ENCODE measurements at regions not wholly inside any gene's neighbourhood (a gene's known extent, or its start where the extent isn't known, plus 50 kb on each side); places are given as distances from the start of the nearest gene placed in this dataset.
"Not testable (repeated sequence)": the region's sequence is repeated elsewhere in the genome, so short reads cannot be mapped to it uniquely, and the experiment has no call there.

- no peaks in the 10 kb centered on the region for H3K27me3 ChIP-seq (ENCODE audit: control insufficient read depth, insufficient read depth, low read length)
- no peak overlapping the region for H3K9ac ChIP-seq (ENCODE audit: low read depth, low read length)
- H3K36me3 ChIP-seq (ENCODE audit: insufficient read depth, low read length) = no peaks in the 10 kb centered on the region
- H3K4me3 ChIP-seq (ENCODE audit: low read length) = no peak overlapping the region
- no peaks in the 10 kb centered on the region for H3K4me1 ChIP-seq (ENCODE audit: control insufficient read depth, insufficient read depth, low read length)
- H3K9me3 ChIP-seq (replicated peaks; ENCODE audit: low read length) = no peaks in the 10 kb centered on the region
- H3K4me2 ChIP-seq (ENCODE audit: low read length) = no peak overlapping the region
These were observed 318.5 kb downstream of the JRKL start for GRCh38 chr11:96708219-96708878.

- Histone ChIP-seq H3K4me2 (ENCODE audit: low read length) (no peak overlapping the region), H3K9me3 (replicated peaks; ENCODE audit: low read length) (no peaks in the 10 kb centered on the region), H3K9ac (ENCODE audit: low read depth, low read length) (no peak overlapping the region), H3K27me3 (ENCODE audit: control insufficient read depth, insufficient read depth, low read length) (no peaks in the 10 kb centered on the region), H3K4me1 (ENCODE audit: control insufficient read depth, insufficient read depth, low read length) (no peaks in the 10 kb centered on the region), H3K4me3 (ENCODE audit: low read length) (no peak overlapping the region), H3K36me3 (ENCODE audit: insufficient read depth, low read length) (no peaks in the 10 kb centered on the region)
These were observed 323.5 kb downstream of the JRKL start for GRCh38 chr11:96713301-96713700.

GRCh38 chr11:96714689-96715088, 324.9 kb downstream of the JRKL start:
- no peaks in the 10 kb centered on the region for H3K36me3 ChIP-seq (ENCODE audit: insufficient read depth, low read length)
- no peaks in the 10 kb centered on the region for H3K27me3 ChIP-seq (ENCODE audit: control insufficient read depth, insufficient read depth, low read length)
- H3K9me3 ChIP-seq (replicated peaks; ENCODE audit: low read length) = no peaks in the 10 kb centered on the region
- H3K4me3 ChIP-seq (ENCODE audit: low read length) = no peak overlapping the region
- H3K9ac ChIP-seq (ENCODE audit: low read depth, low read length) = no peak overlapping the region
- no peaks in the 10 kb centered on the region for H3K4me1 ChIP-seq (ENCODE audit: control insufficient read depth, insufficient read depth, low read length)
- no peak overlapping the region for H3K4me2 ChIP-seq (ENCODE audit: low read length)

- Histone ChIP-seq H3K4me3 (ENCODE audit: low read length) (no peak overlapping the region), H3K9ac (ENCODE audit: low read depth, low read length) (no peak overlapping the region), H3K4me2 (ENCODE audit: low read length) (no peak overlapping the region), H3K9me3 (replicated peaks; ENCODE audit: low read length) (no peaks in the 10 kb centered on the region), H3K36me3 (ENCODE audit: insufficient read depth, low read length) (no peaks in the 10 kb centered on the region), H3K4me1 (ENCODE audit: control insufficient read depth, insufficient read depth, low read length) (no peaks in the 10 kb centered on the region), H3K27me3 (ENCODE audit: control insufficient read depth, insufficient read depth, low read length) (no peaks in the 10 kb centered on the region)
These were observed 325.4 kb downstream of the JRKL start for GRCh38 chr11:96715208-96715607.

GRCh38 chr11:96736601-96737000, 346.8 kb downstream of the JRKL start:
- no peaks in the 10 kb centered on the region for H3K36me3 ChIP-seq (ENCODE audit: insufficient read depth, low read length)
- H3K27me3 ChIP-seq (ENCODE audit: control insufficient read depth, insufficient read depth, low read length) = no peaks in the 10 kb centered on the region
- H3K4me2 ChIP-seq (ENCODE audit: low read length) = no peak overlapping the region
- peaks cover 15% of the 10 kb centered on the region for H3K4me1 ChIP-seq (ENCODE audit: control insufficient read depth, insufficient read depth, low read length)
- H3K4me3 ChIP-seq (ENCODE audit: low read length) = no peak overlapping the region
- no peak overlapping the region for H3K9ac ChIP-seq (ENCODE audit: low read depth, low read length)
- H3K9me3 ChIP-seq (replicated peaks; ENCODE audit: low read length) = no peaks in the 10 kb centered on the region

- no peak overlapping the region for H3K4me2 ChIP-seq (ENCODE audit: low read length)
- H3K9ac ChIP-seq (ENCODE audit: low read depth, low read length) = no peak overlapping the region
- no peaks in the 10 kb centered on the region for H3K27me3 ChIP-seq (ENCODE audit: control insufficient read depth, insufficient read depth, low read length)
- no peaks in the 10 kb centered on the region for H3K9me3 ChIP-seq (replicated peaks; ENCODE audit: low read length)
- peaks cover 19% of the 10 kb centered on the region for H3K4me1 ChIP-seq (ENCODE audit: control insufficient read depth, insufficient read depth, low read length)
- no peak overlapping the region for H3K4me3 ChIP-seq (ENCODE audit: low read length)
- H3K36me3 ChIP-seq (ENCODE audit: insufficient read depth, low read length) = no peaks in the 10 kb centered on the region
These were observed 348.5 kb downstream of the JRKL start for GRCh38 chr11:96738311-96738710.

- H3K9me3 ChIP-seq (replicated peaks; ENCODE audit: low read length) = no peaks in the 10 kb centered on the region
- H3K4me1 ChIP-seq (ENCODE audit: control insufficient read depth, insufficient read depth, low read length) = peaks cover 22% of the 10 kb centered on the region
- no peak overlapping the region for H3K4me3 ChIP-seq (ENCODE audit: low read length)
- H3K9ac ChIP-seq (ENCODE audit: low read depth, low read length) = no peak overlapping the region
- peak overlapping the region; percentile 16 for H3K4me2 ChIP-seq (ENCODE audit: low read length)
- H3K36me3 ChIP-seq (ENCODE audit: insufficient read depth, low read length) = no peaks in the 10 kb centered on the region
- H3K27me3 ChIP-seq (ENCODE audit: control insufficient read depth, insufficient read depth, low read length) = no peaks in the 10 kb centered on the region
These were observed 351.3 kb downstream of the JRKL start for GRCh38 chr11:96741068-96741467.

- Histone ChIP-seq H3K9me3 (replicated peaks; ENCODE audit: low read length) (no peaks in the 10 kb centered on the region), H3K4me2 (ENCODE audit: low read length) (no peak overlapping the region), H3K4me3 (ENCODE audit: low read length) (no peak overlapping the region), H3K36me3 (ENCODE audit: insufficient read depth, low read length) (no peaks in the 10 kb centered on the region), H3K27me3 (ENCODE audit: control insufficient read depth, insufficient read depth, low read length) (no peaks in the 10 kb centered on the region), H3K9ac (ENCODE audit: low read depth, low read length) (no peak overlapping the region), H3K4me1 (ENCODE audit: control insufficient read depth, insufficient read depth, low read length) (peaks cover 39% of the 10 kb centered on the region)
These were observed 354.9 kb downstream of the JRKL start for GRCh38 chr11:96744697-96745096.

- peak overlapping the region; percentile 50 for H3K4me3 ChIP-seq (ENCODE audit: low read length)
- H3K36me3 ChIP-seq (ENCODE audit: insufficient read depth, low read length) = no peaks in the 10 kb centered on the region
- peak overlapping the region; percentile 61 for H3K9ac ChIP-seq (ENCODE audit: low read depth, low read length)
- no peaks in the 10 kb centered on the region for H3K9me3 ChIP-seq (replicated peaks; ENCODE audit: low read length)
- peak overlapping the region; percentile 77 for H3K4me2 ChIP-seq (ENCODE audit: low read length)
- peaks cover 37% of the 10 kb centered on the region for H3K4me1 ChIP-seq (ENCODE audit: control insufficient read depth, insufficient read depth, low read length)
- H3K27me3 ChIP-seq (ENCODE audit: control insufficient read depth, insufficient read depth, low read length) = no peaks in the 10 kb centered on the region
These were observed 359.0 kb downstream of the JRKL start for GRCh38 chr11:96748639-96749370.

GRCh38 chr11:96751807-96752206, 362.0 kb downstream of the JRKL start:
- peaks cover 32% of the 10 kb centered on the region for H3K4me1 ChIP-seq (ENCODE audit: control insufficient read depth, insufficient read depth, low read length)
- not testable (repeated sequence) for H3K36me3 ChIP-seq (ENCODE audit: insufficient read depth, low read length); H3K9me3 ChIP-seq (replicated peaks; ENCODE audit: low read length); H3K27me3 ChIP-seq (ENCODE audit: control insufficient read depth, insufficient read depth, low read length); H3K4me3 ChIP-seq (ENCODE audit: low read length); H3K9ac ChIP-seq (ENCODE audit: low read depth, low read length); H3K4me2 ChIP-seq (ENCODE audit: low read length)

- Histone ChIP-seq H3K9ac (ENCODE audit: low read depth, low read length) (no peak overlapping the region), H3K4me1 (ENCODE audit: control insufficient read depth, insufficient read depth, low read length) (peaks cover 32% of the 10 kb centered on the region), H3K9me3 (replicated peaks; ENCODE audit: low read length) (no peaks in the 10 kb centered on the region), H3K4me3 (ENCODE audit: low read length) (no peak overlapping the region), H3K27me3 (ENCODE audit: control insufficient read depth, insufficient read depth, low read length) (no peaks in the 10 kb centered on the region), H3K4me2 (ENCODE audit: low read length) (no peak overlapping the region), H3K36me3 (ENCODE audit: insufficient read depth, low read length) (no peaks in the 10 kb centered on the region)
These were observed 362.4 kb downstream of the JRKL start for GRCh38 chr11:96752221-96752620.

GRCh38 chr11:96753997-96754396, 364.2 kb downstream of the JRKL start:
- no peak overlapping the region for H3K4me2 ChIP-seq (ENCODE audit: low read length)
- no peak overlapping the region for H3K4me3 ChIP-seq (ENCODE audit: low read length)
- H3K9ac ChIP-seq (ENCODE audit: low read depth, low read length) = no peak overlapping the region
- H3K36me3 ChIP-seq (ENCODE audit: insufficient read depth, low read length) = no peaks in the 10 kb centered on the region
- no peaks in the 10 kb centered on the region for H3K9me3 ChIP-seq (replicated peaks; ENCODE audit: low read length)
- H3K27me3 ChIP-seq (ENCODE audit: control insufficient read depth, insufficient read depth, low read length) = no peaks in the 10 kb centered on the region
- peaks cover 18% of the 10 kb centered on the region for H3K4me1 ChIP-seq (ENCODE audit: control insufficient read depth, insufficient read depth, low read length)

Data from skeletal muscle satellite cell (primary cell).